ENCODE measurements at regions not wholly inside any gene's neighbourhood (a gene's known extent, or its start where the extent isn't known, plus 50 kb on each side); places are given as distances from the start of the nearest gene placed in this dataset.

DNA sequence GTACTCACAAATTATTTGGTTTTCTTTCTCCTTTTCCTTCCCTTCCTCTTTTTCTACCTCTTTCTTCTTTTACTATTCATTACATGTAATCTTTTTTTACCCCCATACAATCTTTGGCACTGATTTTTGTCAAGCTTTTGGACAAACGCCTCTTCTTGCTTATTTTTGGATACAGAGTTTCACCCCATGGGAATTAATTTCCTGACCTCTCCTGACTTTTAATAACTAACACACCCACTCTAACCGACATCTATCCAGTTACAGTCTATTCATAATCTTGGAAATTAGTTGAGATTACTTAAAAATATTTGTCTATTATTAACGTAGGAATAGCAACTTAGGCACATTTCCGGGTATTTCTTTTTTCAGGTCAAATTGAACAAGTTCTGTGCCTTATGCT is 101.2 kb downstream of the HDGFL1 start:
- no peak for DNase-seq

DNA sequence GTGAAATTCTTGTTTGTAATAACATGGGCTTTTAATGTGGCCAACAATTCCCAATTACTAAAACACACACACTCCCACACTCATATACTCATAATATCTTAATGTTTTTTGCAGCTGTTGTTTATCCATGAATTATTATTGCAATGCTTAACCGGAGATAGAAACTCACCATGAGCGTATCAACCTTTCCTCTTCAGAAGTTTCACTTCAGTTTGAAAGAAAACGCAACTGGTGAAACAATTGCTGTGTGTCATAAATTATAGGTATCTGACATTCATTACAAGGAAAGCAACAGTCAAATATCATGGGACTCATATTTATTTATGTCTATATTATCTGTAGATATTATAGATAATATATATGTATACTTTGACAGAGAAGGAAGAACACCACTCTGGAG is 104.1 kb downstream of the HDGFL1 start:
- DNase-seq, result no peak

DNA sequence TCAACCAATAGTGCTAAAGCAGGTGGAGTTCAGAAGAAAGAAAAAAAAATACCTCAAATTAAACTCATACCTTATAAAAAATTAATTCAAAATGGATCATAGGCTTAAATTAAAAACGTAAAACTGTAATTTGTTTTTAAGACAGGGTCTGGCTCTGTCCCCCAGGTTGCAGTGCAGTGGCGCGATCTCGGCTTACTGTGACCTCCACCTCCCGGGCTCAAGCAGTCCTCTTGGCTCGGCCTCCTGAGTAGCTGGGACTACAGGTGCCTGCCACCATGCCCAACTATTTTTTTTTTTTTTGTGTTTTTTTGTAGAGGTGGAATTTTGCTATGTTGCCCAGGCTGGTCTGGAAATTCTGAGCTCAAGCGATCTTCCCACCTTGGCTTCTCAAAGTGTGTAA is 111.6 kb downstream of the HDGFL1 start:
- DNase-seq, result no peak

DNA sequence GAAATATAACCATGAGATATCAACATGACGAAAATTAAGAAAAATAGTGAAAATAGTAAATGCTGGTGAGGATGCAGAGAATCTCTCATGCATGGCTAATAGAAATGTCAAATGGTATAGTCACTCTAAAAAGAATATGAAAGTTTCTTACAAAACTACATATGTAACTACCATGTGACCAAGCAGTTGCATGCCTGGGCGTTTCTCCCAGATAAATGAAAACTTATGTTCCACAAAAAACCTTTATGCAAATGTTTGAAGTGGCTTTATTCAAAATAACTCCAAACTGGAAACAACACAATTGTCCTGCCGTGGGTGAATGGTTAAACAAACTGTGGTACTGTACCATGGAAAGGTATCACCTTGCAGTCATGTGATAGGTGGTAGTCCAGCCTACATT is 112.4 kb downstream of the HDGFL1 start:
- DNase-seq, result no peak

DNA sequence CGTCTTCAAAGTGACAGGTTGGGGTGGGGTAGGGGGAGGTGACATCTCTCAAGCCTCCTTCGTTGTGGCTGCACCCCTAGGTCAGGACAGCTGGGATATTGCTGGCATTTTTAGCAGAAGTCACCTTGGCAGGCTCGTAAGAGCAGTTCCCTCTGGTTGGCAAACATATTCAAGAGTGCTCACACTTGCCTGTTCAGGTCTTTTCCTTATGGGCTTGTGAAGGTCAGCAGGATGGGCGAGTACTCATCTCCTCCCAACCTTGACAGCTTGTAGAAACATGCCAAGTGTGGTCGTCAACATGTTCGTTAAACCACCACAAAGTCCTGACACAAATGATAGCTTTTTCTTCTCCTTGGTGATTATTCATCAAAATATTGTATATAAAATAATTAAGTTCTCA is 113.6 kb downstream of the HDGFL1 start:
- DNase-seq, result no peak

DNA sequence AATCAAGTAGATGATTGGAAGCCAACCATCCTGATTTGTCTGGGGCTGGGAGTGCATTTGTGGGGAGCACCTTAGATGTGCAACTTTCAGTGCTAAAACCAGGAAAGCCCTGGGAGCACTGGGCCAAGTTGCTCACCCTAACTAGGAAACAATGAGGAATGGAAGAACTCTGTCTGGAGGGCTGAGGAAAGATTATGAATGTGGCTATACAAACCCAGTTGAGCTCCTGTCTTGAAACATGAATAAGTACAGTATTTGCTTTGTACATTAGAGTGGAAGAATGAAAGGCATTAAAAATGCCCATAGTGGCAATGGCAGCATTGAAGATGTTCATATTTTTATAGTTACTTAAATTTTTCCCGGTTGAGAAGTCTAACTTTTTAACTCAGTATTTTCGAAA is 121.1 kb downstream of the HDGFL1 start:
- no peak for DNase-seq

DNA sequence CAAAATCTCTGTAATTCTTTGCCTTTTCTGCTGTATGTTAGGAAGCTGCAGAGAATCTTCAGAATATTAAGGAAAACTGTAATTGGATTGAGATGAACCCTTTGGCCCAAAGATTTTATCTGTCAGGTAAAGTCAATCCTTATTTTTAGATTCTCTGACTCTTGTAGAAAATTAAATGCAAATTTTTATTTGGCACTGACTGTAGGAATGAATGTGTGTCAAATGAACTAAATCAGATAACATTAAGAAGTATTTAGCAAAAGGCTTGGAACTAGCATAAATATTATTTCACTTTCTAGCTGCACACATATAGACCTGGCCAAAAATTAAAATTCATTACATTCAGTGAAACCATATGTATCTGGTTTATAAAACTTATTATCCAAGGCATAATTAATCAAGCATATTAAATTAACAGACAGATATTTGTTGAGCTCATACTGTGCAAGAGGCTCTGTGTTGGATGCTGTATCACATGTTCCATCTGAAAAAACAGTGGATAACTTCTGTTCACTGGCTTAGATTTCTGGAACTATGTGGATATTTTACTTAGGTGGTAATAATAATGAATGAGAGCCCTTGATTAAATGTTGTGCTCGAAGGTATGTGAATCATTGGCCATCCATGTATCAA is 124.8 kb downstream of the HDGFL1 start:
- no peak for DNase-seq

DNA sequence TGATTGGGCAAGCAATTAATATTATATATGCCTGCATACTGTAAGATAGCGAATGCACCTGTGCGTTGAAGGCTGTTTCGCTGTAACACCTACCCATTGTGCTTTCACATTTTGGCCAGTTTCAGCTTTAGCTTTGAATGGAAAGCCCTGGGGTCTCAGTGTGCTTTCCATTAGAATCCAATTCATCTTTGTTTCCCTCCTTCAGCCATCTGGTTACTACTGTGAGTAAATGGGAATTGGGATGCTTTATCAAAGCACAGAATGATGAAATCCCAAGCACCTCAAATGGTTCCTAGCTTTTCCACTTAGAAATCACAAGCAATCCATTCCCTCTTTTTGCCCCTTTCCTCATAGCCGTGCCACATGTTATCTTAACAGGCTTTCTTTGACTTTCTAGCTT is 127.1 kb downstream of the HDGFL1 start:
- no peak for DNase-seq

DNA sequence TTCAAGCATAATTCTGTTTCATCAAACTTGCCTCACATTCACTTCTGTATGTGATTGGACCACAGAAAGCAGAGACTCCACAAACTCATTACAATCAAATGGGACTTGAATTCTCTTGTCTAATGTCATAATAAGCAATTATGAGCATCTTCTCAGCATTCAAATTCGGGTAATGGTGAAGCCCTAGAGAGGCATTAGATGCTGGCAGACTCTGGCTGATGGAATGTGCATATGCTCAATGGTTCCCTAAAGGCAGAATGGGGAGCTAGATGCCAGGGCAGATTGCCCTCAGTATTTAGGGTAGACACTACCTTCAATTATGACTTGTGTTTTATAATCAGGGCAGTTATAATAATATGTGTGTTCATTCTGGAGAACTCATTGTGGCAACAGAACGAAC is 127.9 kb downstream of the HDGFL1 start:
- DNase-seq, result no peak

DNA sequence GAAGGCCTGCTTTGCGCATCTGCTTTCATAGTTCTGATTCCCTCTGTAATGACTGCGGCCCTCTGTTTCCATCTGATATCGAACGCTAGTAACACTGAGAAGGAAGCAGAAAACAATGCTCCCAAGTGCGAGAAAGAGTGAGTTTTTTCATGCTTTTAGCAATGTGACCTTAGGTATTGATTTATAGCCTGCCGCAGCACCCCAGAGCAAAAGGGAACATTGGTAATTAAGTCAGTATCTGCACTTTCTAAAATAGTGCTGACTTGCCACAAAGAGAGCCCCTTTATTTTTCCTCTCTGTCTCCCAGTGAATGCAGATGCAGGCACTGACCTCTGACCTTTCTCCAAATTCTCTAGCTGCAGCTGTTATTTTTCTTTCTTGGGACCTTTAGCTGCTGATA is 129.8 kb downstream of the HDGFL1 start:
- DNase-seq, result no peak

DNA sequence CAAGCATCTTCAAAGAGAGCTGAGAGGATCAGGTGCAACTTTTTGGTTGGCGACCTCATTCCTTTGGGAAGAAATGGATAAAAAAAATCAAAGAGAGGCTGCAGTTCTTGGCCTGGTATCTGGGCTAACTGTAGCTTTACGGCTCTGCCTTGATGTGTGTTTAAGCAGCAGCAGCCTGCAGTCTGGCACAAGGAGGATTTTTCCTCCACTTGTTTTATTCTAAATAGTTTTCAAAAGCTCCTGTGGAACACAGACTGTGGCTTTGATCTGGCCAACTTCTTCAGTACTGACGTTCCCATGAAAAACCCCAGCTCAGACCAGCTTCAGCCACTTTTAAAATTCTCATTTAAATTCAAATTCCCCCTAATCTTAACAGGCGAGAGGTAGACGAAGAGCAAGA is 137.3 kb downstream of the HDGFL1 start:
- no peak for DNase-seq

DNA sequence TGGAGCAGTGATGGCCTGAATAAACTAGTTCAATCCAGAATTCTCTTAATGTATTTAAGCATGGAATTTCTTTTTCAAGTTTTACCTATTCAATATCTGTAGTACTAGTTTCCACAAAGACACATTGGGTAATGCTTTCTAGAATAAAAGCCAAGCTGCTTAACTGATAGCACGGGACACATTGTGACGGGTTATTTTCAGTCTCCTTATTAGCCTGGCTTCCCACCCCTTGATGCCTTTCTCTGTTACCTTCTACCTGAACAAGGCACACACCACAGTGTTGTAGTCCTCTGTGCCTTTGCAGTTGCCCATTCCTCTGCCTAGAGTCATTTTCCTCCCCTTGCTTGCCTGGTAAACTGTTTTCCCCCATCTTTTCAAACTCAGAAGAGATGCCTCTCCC is 139.1 kb downstream of the HDGFL1 start:
- DNase-seq, result no peak

DNA sequence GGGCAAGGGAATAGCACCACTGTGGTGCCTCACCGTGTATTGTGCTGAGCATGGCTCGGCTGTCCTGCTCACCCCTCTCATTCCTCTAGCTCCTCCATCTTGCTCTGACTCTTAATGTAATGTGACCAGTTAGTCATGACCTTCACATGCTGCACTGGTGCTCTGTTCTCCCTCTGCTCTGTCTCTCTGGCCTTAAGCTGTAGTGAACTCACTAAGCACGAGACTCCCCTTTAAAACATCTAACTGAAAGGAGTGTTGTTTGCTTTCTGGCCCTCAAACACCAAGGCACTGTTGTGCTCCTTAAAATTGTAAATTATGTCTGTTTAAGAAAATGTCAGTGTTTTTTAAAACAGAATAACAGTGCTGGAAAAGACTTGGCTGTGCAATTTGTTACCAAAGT is 140.4 kb downstream of the HDGFL1 start:
- DNase-seq, result no peak

DNA sequence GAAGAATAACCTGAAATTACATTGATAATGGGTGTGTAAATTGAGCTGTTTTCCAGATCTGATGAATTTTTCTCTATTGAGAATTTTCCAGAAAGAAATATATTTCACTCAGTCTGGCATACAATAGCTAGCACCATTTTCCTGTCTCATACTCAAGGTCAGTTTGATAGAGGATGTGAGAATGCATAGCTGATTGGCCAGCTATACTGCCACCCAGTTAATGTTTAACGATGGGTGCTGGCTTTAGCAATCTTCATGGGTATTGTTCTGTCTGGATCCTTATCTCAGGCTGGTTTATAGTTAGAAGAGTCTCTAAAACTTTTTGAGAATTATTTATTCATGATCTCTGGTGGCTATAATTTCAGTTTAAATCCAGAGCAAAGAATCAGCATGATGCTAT is 147.4 kb downstream of the HDGFL1 start:
- no peak for DNase-seq

DNA sequence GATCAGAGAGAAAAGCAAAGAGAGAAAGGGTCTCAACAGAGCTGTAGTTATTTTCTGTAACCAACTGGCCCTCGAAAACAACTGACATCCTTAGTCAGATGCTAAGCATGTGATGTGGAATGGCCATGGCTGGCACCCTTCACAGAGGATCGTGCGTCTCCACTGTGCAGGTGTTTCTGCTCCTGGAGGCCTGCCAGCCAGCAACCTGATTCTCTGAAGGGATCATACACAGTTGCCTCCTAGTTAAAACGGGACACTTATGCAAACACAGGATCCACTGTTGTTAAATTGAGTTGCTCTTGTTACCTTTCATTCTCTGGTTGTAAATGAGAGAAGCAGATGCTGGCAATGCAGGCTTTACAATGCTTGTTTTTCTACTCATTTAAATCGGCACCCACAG is 148.5 kb downstream of the HDGFL1 start:
- DNase-seq, result peak; percentile 88

DNA sequence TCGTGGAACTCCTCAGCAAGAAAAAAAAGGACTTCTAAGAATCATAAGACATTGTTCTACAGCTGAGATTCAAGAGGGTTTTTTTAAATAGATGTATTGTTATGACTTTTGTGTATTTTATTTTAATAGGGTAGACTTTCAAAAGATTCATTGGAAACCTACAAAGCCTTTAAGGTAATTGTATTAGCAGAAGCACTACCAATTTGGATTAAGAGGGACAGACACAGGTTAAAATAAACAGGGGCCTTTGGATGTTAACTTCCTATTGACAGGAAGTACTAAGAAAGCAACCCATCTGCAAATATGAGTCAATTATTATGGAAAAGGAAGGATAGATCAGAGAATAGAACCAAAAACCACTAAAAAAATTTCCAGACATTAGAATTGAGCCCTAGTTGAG is 153.5 kb downstream of the HDGFL1 start:
- DNase-seq, result no peak

DNA sequence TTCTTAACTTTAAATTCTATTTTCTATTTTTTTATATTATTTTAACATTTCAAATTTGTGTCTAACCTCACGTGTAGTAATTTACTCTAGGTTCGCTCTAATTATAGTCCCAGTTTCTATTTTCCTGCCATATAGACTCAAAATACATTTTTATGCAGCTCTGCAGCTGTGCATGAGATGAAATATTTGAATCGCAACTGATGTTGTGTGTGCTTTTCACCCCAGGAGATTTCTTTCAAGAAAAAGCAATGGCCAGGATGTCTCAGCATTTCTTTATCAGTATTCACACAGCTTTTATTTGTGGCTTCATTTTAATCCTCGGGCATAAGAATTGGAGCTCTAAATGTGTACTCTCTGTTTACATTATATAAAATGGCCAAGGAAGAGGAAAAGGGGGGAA is 157.6 kb downstream of the HDGFL1 start:
- DNase-seq, result no peak

DNA sequence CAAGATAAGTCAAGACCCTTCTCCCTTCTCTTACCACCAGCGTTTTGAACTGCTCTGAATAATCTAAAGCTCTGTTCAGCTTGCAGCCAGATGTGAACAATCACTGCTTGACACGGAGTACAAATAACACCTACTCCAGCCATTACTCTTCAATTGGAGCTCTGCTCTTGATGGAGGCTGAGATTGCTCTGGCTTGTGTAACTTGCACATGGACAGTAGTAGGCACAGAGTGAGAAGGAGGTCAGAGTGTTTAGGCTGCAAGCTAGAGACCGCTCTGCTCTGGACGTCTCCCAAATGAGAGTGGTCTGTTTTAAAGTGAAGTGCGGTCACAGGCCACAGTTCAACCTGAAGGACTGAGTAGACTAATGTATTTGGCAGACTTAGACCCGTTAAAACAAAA is 158.3 kb downstream of the HDGFL1 start:
- no peak for DNase-seq

DNA sequence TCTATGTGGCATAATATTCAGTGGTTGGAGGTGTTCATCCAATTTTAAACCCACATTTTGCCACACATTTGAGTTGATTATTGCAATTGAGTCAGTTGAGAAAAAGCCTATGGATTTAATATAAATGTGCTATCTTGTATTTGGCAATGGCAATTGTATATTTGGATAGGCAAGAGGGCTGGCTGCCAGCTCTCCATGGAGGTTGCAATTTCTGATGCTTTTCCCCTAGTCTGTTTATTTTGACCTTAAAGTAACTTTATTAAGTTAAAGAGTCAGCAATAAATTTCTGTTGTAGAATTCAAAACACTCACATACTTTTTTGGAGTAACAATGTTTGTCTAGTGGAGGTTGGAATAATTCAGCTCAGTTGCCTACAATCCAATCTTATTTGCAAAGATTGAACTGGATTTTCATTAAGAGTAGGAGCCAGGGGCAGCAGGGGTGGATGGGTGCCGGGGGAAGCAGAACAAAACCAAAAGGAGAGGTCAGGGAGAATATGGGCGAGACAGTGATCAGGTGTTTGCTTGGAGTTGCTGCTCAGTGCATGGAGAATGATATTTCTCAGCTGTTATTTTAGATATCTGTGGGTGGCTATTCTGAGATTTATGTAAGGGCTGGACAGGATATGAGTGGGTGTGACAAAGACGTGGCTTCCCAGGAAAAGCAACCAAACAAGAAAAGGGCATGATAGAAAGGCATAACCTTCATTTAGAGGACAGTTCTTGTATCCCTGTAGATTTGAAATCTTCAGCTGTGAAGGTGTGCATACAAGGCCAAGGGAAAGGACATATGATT is 163.0 kb downstream of the HDGFL1 start:
- no peak for DNase-seq

DNA sequence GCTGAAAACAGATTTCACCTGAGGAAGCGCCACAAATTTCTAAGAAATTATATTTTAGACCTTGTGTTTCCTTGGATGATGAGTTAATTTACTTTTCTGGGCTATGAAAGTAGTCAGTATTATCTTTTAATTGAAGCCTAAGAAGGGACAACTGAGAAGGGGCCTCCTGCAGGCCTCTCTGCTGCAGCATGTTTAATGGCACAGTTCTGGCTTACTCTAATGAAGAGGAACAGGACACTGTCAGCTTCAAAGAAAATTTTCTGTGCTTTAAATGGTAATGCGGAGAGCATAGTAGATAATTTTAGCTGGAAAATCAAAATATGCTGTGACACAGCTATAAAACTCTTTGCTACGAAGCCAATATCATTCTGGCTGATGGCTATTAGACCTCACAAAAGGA is 167.4 kb downstream of the HDGFL1 start:
- DNase-seq, result no peak

DNA sequence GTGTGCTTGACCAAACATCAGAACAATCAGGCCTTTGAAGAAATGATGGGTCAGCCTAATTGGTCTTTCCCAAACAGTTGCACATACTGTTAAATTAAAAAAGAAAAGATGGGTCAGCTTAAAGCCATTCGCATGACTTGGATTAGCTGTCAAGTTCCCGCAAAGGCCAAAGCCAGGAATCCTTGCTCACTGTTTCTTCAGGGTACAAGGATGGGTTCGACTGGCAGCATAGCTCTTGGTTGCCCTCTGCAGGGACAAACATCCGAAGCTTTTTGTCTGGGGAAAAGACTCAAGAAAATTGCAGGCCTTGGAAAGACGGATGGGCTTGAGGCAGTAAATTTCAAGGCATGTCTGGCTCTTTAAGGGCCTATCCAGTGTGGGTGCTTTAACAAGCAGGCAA is 168.0 kb downstream of the HDGFL1 start:
- DNase-seq, result no peak

DNA sequence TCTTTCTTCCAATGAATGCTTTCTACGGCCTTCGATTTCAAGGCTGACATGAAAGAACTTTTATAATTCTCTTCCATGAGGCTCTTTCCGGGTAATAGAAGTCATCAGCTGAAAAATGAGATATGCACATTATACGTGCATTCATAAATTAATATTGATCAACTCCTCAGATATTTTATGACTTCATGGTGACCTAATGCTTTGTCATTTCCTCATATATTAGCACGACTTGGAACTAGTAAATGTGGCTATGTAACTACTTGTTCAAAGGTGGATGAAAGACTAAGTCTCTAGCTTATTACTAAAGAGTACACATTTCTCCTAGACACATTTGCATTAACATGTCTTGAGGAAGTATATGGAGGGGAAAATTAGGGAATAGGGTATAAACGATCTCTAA is 168.8 kb downstream of the HDGFL1 start:
- no peak for DNase-seq

DNA sequence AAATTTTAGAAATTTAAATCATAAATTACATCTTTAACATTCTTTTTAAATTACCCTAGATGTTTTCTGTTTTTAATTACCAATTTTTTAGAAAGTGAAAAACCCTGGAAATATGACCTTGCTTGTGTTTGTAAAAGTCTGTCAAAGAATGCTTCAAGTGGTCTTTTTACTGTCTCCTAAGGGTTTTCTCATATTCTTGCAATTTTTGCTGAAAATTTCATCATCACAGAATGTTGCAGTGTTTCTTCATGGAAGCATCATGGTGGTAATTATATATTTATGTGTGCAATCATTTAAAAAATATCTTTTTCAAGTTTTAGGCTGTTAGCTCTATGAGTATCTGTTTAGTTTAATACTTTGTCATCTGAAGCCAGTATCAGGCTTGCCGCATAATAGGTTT is 178.2 kb downstream of the HDGFL1 start:
- DNase-seq, result no peak

DNA sequence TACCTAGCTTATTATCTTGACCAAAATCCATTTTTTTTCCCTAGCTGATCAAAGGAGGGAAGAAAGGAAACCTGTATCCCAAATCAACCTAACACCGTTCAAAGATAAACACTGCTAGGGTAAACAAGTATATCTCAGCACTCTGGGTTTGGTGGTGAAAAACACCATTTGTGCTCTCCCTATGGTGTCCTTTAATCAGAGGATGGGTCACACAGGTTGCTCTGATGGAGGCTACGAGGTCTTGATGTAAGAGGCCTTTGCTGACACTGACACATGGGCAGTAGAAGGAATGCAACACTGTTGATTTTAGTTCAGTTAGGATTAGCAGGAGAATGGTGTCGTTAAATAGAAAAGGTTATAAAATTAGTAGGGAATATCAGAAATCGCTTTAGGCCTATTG is 179.3 kb downstream of the HDGFL1 start:
- no peak for DNase-seq

DNA sequence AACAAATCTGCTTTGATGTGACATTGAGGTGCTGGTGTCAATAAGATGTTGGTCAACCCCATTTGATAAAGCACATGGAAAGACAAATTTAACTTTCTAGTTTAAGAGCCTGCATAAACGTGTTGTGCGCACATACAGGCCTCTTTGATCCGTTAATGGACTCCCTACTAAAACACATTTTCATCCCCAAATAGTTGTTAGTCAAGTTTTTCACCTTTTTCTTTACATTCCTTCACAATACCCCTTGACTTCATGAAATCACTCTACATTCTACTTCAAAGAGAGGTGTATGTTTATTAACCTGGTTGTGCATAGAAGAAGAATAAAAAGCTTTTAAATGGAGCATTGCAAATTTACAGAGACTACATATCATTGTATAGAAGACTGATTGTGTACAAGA is 180.3 kb downstream of the HDGFL1 start:
- DNase-seq, result no peak
